ENCODE measurements at regions not wholly inside any gene's neighbourhood (a gene's known extent, or its start where the extent isn't known, plus 50 kb on each side); places are given as distances from the start of the nearest gene placed in this dataset.

DNA sequence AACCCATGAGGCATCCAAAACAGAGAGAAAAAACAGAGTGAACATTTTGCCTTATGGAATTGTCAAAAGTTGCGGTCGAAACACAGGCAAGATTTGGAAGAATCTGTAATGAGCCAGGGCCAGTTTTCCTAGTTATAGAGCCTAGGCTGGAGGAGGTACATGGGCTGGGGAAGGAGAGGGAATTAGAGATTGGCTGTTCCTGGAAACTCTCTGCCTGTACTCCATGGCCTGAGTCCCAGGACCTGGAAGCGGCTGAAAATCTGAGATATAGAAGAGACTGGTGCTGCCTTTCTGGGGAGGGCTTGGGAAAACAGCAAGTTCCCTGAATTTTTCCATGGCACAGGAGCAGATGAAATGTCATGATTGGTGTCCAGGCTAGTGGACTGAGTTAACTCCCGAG, 122.8 kb upstream of the KLF12 start (continued):
- TF ChIP-seq RBBP5 (IDR thresholded peaks at IDR 0.05; ENCODE audit: borderline replicate concordance, low read depth, low read length) (no peak), POU5F1 (IDR thresholded peaks at IDR 0.05; ENCODE audit: low read depth, low read length) (no peak), SP2 (IDR thresholded peaks at IDR 0.05; ENCODE audit: low read length) (no peak), TAF1 (IDR thresholded peaks at IDR 0.05; ENCODE audit: low read depth, low read length) (no peak), HDAC6 (IDR thresholded peaks at IDR 0.05; ENCODE audit: low read depth, low read length) (no peak), BCL11A (IDR thresholded peaks at IDR 0.05; ENCODE audit: low read depth in 2 of 2, low read length in 2 of 2) (no peak), TAF7 (optimal IDR thresholded peaks at IDR 0.05; ENCODE audit: borderline replicate concordance, low read depth, low read length) (no peak)
